ENCODE measurements at regions not wholly inside any gene's neighbourhood (a gene's known extent, or its start where the extent isn't known, plus 50 kb on each side); places are given as distances from the start of the nearest gene placed in this dataset.

DNA sequence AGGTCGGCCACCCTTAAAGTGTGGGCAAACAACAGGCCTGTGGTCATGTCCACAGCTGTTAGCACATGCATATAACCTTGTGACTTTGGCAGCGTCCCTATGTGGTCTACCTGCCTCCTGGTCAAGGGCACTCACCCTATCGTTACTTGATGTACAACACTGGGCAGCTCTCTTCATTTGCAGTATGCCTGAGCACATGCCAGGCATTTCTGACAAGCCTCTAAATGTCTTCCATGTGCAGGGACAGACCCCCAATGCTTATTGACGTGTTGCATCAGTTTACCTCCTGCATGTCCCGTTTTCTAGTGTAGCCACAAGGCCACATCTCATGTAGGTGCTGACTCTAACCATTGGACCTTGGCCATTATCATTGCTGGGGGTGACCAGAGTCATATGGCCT, 731.7 kb upstream of the MIR17HG start (continued):
- TF ChIP-seq, protein P1, sequence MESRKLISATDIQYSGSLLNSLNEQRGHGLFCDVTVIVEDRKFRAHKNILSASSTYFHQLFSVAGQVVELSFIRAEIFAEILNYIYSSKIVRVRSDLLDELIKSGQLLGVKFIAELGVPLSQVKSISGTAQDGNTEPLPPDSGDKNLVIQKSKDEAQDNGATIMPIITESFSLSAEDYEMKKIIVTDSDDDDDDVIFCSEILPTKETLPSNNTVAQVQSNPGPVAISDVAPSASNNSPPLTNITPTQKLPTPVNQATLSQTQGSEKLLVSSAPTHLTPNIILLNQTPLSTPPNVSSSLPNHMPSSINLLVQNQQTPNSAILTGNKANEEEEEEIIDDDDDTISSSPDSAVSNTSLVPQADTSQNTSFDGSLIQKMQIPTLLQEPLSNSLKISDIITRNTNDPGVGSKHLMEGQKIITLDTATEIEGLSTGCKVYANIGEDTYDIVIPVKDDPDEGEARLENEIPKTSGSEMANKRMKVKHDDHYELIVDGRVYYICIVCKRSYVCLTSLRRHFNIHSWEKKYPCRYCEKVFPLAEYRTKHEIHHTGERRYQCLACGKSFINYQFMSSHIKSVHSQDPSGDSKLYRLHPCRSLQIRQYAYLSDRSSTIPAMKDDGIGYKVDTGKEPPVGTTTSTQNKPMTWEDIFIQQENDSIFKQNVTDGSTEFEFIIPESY (IDR thresholded peaks at IDR 0.05): no peak
- TF ChIP-seq HNF4A (conservative IDR thresholded peaks at IDR 0.05) (no peak), SP1 (IDR thresholded peaks at IDR 0.05) (no peak), HNF4G (IDR thresholded peaks at IDR 0.05) (no peak), EGR1 (IDR thresholded peaks at IDR 0.05; ENCODE audit: low read depth in 2 of 2) (no peak)
- TF ChIP-seq, protein P2, sequence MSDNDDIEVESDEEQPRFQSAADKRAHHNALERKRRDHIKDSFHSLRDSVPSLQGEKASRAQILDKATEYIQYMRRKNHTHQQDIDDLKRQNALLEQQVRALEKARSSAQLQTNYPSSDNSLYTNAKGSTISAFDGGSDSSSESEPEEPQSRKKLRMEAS (IDR thresholded peaks at IDR 0.05): no peak

DNA sequence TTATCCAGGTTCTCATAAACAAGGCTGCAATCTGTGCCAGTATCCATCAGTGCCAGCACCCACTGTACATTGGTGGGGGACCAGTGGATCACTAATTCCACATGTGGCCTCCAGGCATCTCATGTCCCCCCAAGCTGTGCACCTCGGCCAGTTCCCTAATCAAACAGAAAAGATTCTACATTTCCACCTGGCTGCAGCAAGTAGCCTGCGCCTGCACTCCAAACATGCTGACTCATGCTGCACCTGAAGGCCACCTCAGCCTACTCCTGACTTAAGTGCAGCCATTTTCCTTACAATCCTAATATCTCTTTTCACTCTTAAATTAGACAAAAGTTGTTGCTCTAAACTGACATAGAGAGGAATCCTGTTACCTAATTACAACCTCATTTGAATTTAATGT, 729.4 kb upstream of the MIR17HG start:
- H3K4me3 ChIP-seq (ENCODE audit: low read depth in 1 of 3, low read length in 3 of 3): no peak overlapping the region
- WGBS: 91% methylated on average over 2 of the region's 2 CpGs
- H3K4me1 ChIP-seq (ENCODE audit: control insufficient read depth in 4 of 4, insufficient read depth in 4 of 4, low read length in 3 of 4): no peaks in the 10 kb centered on the region
- no peak overlapping the region for H3K9ac ChIP-seq (ENCODE audit: low read depth in 1 of 2, low read length in 2 of 2)
- H3K36me3 ChIP-seq (ENCODE audit: control insufficient read depth in 4 of 4, insufficient read depth in 3 of 4, low read depth in 1 of 4, low read length in 3 of 4): no peaks in the 10 kb centered on the region
- no peak for DNase-seq (ENCODE audit: low spot score)
- peaks cover 0 to 2% (median 0%) of the 10 kb centered on the region in 4 donors for H3K9me3 ChIP-seq (ENCODE audit: control insufficient read depth in 4 of 4, low read length in 3 of 4)
- TF ChIP-seq GABPA (IDR thresholded peaks at IDR 0.05 in 1 of 2, conservative IDR thresholded peaks at IDR 0.05 in 1 of 2) (no peak), HNF4G (IDR thresholded peaks at IDR 0.05) (no peak), FOXA1 (IDR thresholded peaks at IDR 0.05) (no peak), EGR1 (IDR thresholded peaks at IDR 0.05; ENCODE audit: low read depth in 2 of 2) (no peak), YY1 (IDR thresholded peaks at IDR 0.05) (no peak), TAF1 (conservative IDR thresholded peaks at IDR 0.05) (no peak), FOXA2 (IDR thresholded peaks at IDR 0.05) (no peak), JUND (IDR thresholded peaks at IDR 0.05) (no peak), RXRA (IDR thresholded peaks at IDR 0.05) (no peak), NR2F2 (IDR thresholded peaks at IDR 0.05) (no peak), RAD21 (IDR thresholded peaks at IDR 0.05) (no peak), SP1 (IDR thresholded peaks at IDR 0.05) (no peak), HNF4A (conservative IDR thresholded peaks at IDR 0.05) (no peak)
- TF ChIP-seq, protein P2 (IDR thresholded peaks at IDR 0.05): no peak
- TF ChIP-seq, protein P1 (IDR thresholded peaks at IDR 0.05): no peak
- TF ChIP-seq, protein P3, sequence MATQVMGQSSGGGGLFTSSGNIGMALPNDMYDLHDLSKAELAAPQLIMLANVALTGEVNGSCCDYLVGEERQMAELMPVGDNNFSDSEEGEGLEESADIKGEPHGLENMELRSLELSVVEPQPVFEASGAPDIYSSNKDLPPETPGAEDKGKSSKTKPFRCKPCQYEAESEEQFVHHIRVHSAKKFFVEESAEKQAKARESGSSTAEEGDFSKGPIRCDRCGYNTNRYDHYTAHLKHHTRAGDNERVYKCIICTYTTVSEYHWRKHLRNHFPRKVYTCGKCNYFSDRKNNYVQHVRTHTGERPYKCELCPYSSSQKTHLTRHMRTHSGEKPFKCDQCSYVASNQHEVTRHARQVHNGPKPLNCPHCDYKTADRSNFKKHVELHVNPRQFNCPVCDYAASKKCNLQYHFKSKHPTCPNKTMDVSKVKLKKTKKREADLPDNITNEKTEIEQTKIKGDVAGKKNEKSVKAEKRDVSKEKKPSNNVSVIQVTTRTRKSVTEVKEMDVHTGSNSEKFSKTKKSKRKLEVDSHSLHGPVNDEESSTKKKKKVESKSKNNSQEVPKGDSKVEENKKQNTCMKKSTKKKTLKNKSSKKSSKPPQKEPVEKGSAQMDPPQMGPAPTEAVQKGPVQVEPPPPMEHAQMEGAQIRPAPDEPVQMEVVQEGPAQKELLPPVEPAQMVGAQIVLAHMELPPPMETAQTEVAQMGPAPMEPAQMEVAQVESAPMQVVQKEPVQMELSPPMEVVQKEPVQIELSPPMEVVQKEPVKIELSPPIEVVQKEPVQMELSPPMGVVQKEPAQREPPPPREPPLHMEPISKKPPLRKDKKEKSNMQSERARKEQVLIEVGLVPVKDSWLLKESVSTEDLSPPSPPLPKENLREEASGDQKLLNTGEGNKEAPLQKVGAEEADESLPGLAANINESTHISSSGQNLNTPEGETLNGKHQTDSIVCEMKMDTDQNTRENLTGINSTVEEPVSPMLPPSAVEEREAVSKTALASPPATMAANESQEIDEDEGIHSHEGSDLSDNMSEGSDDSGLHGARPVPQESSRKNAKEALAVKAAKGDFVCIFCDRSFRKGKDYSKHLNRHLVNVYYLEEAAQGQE (IDR thresholded peaks at IDR 0.05): no peak
- TF ChIP-seq, protein P4, sequence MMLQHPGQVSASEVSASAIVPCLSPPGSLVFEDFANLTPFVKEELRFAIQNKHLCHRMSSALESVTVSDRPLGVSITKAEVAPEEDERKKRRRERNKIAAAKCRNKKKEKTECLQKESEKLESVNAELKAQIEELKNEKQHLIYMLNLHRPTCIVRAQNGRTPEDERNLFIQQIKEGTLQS (IDR thresholded peaks at IDR 0.05): no peak
- TF ChIP-seq, protein P5, sequence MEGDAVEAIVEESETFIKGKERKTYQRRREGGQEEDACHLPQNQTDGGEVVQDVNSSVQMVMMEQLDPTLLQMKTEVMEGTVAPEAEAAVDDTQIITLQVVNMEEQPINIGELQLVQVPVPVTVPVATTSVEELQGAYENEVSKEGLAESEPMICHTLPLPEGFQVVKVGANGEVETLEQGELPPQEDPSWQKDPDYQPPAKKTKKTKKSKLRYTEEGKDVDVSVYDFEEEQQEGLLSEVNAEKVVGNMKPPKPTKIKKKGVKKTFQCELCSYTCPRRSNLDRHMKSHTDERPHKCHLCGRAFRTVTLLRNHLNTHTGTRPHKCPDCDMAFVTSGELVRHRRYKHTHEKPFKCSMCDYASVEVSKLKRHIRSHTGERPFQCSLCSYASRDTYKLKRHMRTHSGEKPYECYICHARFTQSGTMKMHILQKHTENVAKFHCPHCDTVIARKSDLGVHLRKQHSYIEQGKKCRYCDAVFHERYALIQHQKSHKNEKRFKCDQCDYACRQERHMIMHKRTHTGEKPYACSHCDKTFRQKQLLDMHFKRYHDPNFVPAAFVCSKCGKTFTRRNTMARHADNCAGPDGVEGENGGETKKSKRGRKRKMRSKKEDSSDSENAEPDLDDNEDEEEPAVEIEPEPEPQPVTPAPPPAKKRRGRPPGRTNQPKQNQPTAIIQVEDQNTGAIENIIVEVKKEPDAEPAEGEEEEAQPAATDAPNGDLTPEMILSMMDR (IDR thresholded peaks at IDR 0.05; ENCODE audit: low read depth, low read length, missing input control): no peak
- peaks cover 0 to 3% (median 0%) of the 10 kb centered on the region in 4 donors for H3K27me3 ChIP-seq (ENCODE audit: control insufficient read depth in 4 of 4, insufficient read depth in 4 of 4, low read length in 3 of 4)
- no peak overlapping the region for H3K27ac ChIP-seq (ENCODE audit: low read depth in 1 of 2, low read length in 2 of 2)

Measured in liver (tissue), 8 donors.